Transverse colon (tissue), 3 donors: ENCODE measurements at regions not wholly inside any gene's neighbourhood (a gene's known extent, or its start where the extent isn't known, plus 50 kb on each side); places are given as distances from the start of the nearest gene placed in this dataset.

ENCODE experiments used
- EP300 ChIP-seq: sonication (generic); formaldehyde crosslinking; IDR thresholded peaks from one replicate; pipeline ENCODE4 v1.6.1; 2017; ENCODE audit warnings: antibody characterized with exemption, low read depth
- POLR2A ChIP-seq: fragments of 450-650 bp; IDR thresholded peaks from one replicate; pipeline ENCODE4 v1.6.1; 2016; ENCODE audit warnings: antibody characterized with exemption, mild to moderate bottlenecking, moderate library complexity
- TF ChIP-seq, protein P1 (sequence below), 5 experiments: fragments of 200-600 bp in 3 of 5; fragments of 450-650 bp in 2 of 5; sonication (generic) in 3 of 5; IDR thresholded peaks; 1 replicate in 2 of 5; 2 replicates in 3 of 5; pipeline ENCODE4 v1.5.1; 2016 to 2017; ENCODE audit warnings: antibody characterized with exemption in 5 of 5, inconsistent platforms in 3 of 5, mild to moderate bottlenecking in 2 of 5, moderate library complexity in 1 of 5

GRCh38 chr7:13117592-13117991 lies 430.2 kb downstream of the ARL4A start:
- TF ChIP-seq, protein P1, sequence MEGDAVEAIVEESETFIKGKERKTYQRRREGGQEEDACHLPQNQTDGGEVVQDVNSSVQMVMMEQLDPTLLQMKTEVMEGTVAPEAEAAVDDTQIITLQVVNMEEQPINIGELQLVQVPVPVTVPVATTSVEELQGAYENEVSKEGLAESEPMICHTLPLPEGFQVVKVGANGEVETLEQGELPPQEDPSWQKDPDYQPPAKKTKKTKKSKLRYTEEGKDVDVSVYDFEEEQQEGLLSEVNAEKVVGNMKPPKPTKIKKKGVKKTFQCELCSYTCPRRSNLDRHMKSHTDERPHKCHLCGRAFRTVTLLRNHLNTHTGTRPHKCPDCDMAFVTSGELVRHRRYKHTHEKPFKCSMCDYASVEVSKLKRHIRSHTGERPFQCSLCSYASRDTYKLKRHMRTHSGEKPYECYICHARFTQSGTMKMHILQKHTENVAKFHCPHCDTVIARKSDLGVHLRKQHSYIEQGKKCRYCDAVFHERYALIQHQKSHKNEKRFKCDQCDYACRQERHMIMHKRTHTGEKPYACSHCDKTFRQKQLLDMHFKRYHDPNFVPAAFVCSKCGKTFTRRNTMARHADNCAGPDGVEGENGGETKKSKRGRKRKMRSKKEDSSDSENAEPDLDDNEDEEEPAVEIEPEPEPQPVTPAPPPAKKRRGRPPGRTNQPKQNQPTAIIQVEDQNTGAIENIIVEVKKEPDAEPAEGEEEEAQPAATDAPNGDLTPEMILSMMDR (IDR thresholded peaks at IDR 0.05) = no peak
- TF ChIP-seq EP300 = no peak
- TF ChIP-seq POLR2A = no peak
